ENCODE measurements at regions not wholly inside any gene's neighbourhood (a gene's known extent, or its start where the extent isn't known, plus 50 kb on each side); places are given as distances from the start of the nearest gene placed in this dataset.

- TF ChIP-seq CTCF (IDR thresholded peaks at IDR 0.05) = no peak
- no peak for TF ChIP-seq POLR2A (IDR thresholded peaks at IDR 0.05)
Observed at GRCh38 chr9:99624499-99625233, 197.0 kb upstream of the NR4A3 start.

Data from thyroid gland (tissue), 4 donors.